GM18498 (cell line): ENCODE measurements at regions not wholly inside any gene's neighbourhood (a gene's known extent, or its start where the extent isn't known, plus 50 kb on each side); places are given as distances from the start of the nearest gene placed in this dataset.
"Not testable (repeated sequence)": the region's sequence is repeated elsewhere in the genome, so short reads cannot be mapped to it uniquely, and the experiment has no call there.

Experiments
- ATAC-seq: cut with Tn5 transposase; IDR thresholded peaks from one replicate; pipeline ENCODE4 v1.9.1; 2021; ENCODE audit warnings: mild to moderate bottlenecking, moderate library complexity; ENCODE audit not compliant: unreplicated experiment

GRCh38 chr10:108323274-108323798 lies 1158.8 kb upstream of the SORCS1 start:
- no peak for ATAC-seq

DNA sequence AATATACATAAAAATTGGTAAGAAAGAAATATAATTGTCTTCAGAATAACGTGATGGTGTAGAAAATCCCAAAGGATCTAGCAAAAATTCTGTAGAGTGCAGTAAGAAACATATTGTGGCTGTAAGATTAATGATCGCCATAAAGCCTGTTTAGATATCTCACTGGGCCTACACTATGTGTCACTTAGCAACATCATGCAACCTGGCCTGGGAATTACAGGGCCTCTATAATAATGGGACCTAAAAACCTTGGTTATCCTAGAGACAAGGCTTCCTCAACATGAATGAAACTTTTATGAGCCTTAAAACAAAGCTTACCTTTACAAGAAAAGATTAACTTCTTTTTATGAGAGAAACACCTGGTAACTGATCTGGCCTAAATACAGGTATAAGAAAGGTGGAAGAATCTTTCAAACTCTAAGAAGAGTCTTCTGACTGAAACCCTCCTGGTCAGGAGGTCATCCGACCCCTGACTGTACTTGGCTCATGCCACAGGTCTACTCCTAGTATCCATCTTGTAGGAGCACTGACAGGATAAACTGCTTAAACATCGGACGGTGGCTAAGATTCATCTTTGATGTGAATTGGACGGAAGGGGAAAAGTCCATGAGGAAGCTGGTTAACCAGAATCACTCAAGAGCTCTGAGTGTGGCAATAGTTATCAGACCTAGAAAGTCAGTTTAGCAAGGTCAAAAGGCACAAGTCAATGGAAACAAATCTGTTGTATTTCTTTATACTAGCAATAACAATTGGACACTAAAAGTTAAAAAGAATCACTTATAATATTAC lies 1155.1 kb upstream of the SORCS1 start:
- no peak for ATAC-seq

- ATAC-seq, result not testable (repeated sequence)
Observed at GRCh38 chr10:108315636-108316035, 1151.1 kb upstream of the SORCS1 start.

DNA sequence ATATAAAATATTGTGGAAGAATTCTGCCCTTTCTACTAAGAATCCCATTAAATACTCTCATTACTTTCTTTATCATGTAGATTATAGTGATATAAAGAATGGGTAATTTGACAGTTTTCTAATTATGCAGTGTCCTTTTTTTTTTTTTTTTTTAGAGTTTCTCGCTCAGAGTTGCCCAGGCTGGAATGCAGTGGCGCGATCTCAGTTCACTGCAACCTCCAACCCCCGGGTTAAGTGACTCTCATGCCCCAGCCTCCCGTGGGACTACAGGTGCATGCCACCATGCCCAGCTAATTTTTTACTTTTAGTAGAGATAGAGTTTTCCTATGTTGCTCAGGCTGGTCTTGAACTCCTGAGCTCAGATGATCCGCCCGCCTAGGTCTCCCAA lies 1143.4 kb upstream of the SORCS1 start:
- no peak for ATAC-seq

DNA sequence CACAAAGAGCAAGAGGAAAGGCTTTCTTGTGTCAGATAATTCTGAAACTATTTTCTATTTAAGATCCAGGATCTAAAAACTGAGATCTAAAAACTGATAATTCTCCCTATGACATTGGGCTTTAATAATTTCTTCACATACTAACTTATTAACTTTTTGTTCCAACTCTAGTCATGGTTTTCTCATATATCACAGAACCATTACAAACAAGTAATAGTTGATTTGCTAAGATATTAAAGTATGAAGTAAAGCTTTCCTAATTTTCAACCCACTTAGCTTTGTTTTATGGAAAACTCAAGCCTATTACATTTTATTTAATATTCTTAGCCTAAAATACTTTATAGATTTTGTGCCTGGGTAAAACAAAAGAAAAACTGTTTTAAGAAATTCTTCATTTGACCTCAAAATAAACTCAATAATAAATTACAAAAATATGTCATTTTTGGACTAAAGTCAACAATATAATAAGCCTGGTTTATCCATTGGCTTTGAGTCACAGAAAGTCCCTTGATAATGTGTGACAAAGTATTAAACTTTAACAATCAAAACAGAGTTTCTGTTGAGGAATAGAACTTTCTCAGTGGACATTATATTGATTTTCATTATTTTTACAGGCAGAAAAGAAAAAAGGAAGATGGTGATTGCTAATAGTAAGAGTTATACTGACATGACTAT lies 1142.9 kb upstream of the SORCS1 start:
- ATAC-seq, result no peak

GRCh38 chr10:108303149-108303548 lies 1138.6 kb upstream of the SORCS1 start:
- no peak for ATAC-seq

DNA sequence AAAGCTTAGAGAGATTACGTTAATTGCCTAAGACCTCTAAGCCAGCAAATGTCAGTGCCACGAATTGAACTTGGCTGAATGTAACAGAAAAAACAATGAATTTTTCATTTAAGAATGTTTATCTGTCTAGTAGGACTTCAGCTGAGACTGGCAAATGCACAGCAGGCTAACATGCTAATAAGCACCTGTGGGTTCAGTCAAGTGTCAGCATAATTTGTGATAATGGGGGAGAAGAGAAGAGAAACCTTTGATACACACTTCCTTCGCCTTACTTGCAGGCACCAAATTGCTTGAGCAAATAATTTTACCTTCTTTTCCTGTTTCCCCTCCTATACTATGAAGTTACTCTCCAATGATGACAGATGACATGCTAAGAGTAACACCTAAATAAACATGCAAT lies 1136.5 kb upstream of the SORCS1 start:
- ATAC-seq, result no peak

DNA sequence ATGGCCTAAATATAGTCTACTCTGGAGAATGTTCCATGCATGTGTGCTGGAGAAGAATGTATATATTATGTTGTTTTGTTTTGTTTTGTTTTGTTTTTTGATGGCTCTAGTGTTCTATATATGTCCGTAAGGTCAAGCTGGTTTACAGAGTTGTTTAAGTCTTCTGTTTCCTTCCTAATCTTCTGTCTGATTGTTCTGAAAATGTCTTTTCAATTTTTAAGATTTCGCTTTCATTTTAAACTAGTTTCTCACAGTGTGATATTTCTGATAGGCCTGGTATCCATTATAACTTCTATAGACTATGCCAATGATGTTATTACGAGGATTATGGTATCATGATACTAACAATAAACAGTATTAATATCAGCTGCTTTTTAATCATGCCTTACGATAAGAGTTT lies 1126.3 kb upstream of the SORCS1 start:
- no peak for ATAC-seq

DNA sequence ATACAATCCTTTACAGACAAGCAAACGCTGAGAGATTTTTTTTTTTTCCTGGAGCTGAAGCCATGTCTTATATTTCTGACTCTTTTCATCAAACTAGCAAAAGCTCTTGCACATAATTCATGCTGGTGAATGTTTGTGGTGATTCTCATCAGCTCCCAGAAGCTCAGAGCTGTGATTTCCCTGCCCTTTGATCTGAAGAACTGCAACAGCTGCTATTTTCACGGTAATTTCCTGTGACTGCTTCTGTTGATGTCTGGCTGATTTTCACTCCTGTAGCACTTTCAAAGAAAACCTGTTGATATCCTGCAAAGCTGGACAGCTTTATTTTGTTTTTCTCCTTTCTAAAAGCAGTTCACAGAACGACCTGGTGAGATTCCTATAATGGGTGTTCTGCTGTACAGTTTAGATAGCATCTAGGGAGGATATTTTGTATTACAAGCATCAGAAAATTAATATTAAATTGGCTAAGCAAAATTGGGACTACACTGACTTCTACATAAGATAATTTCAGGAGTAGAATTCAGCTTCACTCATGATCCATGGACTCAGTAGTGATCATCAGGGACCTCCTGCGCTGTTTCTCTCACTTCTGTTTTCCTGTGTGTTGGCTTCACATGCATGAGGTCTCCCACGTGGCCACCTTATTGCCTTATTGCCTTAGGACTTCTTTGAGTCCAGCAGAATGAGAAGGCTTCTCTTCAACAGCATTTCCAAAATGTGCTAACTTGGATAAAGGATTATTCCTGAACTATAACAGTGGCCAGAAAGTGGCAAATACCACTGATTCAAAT lies 1111.6 kb upstream of the SORCS1 start:
- no peak for ATAC-seq

- no peak for ATAC-seq
Observed at GRCh38 chr10:108260383-108260906, 1095.9 kb upstream of the SORCS1 start.

- no peak for ATAC-seq
Observed at GRCh38 chr10:108254089-108254488, 1089.6 kb upstream of the SORCS1 start.

DNA sequence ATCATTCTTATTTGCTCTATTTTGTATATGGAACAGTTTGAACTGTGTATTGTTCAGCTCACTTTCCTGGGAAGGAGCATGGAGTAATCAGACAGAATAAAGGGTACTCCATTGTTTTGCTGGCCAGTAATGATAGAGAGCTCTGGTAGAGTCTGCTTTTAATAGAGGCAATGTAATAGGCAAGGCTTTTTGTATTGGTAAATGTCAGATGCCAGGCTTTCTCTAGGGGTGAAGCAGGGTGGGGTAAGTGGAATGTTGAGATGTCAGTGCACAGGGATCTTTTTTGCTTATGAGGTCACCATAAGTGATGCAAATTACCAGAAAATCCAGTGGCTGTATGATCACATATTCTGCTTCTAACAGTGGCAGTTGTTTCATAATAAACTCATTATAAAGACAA lies 1088.3 kb upstream of the SORCS1 start:
- ATAC-seq, result no peak

GRCh38 chr10:108250936-108251620 lies 1086.6 kb upstream of the SORCS1 start:
- no peak for ATAC-seq

GRCh38 chr10:108249940-108250339 lies 1085.4 kb upstream of the SORCS1 start:
- no peak for ATAC-seq

GRCh38 chr10:108244443-108245228 lies 1080.1 kb upstream of the SORCS1 start:
- no peak for ATAC-seq

- no peak for ATAC-seq
Observed at GRCh38 chr10:108241166-108241565, 1076.7 kb upstream of the SORCS1 start.

DNA sequence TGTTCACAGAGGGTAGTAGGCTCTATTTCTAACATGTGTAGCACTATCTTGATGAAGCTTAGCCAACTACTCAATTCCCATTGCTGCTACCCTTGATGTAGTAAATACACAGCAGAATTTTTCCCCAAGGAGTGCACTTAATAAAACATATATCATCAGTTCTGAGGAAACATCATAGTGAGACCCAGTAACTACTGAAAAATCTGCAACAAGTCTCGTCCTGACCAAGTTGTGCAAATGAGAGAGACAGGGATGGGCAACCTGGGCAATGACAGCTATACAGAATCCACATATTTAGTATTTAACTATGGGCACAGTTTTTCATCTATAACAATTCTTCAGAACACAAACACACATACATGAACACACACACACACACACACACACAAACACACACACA lies 1073.8 kb upstream of the SORCS1 start:
- no peak for ATAC-seq

- ATAC-seq, result no peak
Observed at GRCh38 chr10:108230478-108231170, 1066.1 kb upstream of the SORCS1 start.

DNA sequence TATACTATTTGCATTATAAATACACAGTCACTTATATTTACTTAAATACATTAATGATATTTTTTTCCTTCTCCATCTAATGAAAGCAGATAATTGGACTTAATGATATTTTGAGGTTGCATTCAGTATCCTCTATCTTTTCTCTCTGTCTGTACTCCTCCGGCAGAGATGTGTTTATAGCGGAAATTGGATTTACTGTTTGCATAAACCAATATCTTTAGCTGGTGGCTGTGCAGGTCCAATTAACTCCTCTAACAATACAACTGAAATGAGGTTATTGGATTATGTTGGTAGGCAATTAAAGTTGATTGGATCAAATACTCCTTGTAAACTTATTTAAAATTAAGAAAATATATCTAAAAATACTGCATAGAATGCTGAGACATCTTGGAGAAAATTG lies 1044.2 kb upstream of the SORCS1 start:
- no peak for ATAC-seq
